Neuronal stem cell (in vitro differentiated cells): ENCODE measurements at regions not wholly inside any gene's neighbourhood (a gene's known extent, or its start where the extent isn't known, plus 50 kb on each side); places are given as distances from the start of the nearest gene placed in this dataset.
"Not testable (repeated sequence)": the region's sequence is repeated elsewhere in the genome, so short reads cannot be mapped to it uniquely, and the experiment has no call there.

Source experiments
- DNase-seq: peaks from one replicate; pipeline ENCODE4 v3.0.0-alpha.2; 2013; ENCODE audit warnings: low spot score
- H2AFZ ChIP-seq: one replicate; pipeline ENCODE4 v1.6.1; 2013; ENCODE audit warnings: mild to moderate bottlenecking, low read length, inconsistent platforms
- H2AK5ac ChIP-seq: 2 replicates; pipeline ENCODE4 v1.6.1; 2013; ENCODE audit warnings: low read depth, mild to moderate bottlenecking, inconsistent platforms, low read length, moderate library complexity, mixed read lengths
- H2BK120ac ChIP-seq: 2 replicates; pipeline ENCODE4 v1.6.1; 2013; ENCODE audit warnings: low read depth, mild to moderate bottlenecking, inconsistent platforms, low read length, moderate library complexity, mixed read lengths
- H2BK12ac ChIP-seq: one replicate; pipeline ENCODE4 v1.6.1; 2013; ENCODE audit warnings: low read length, inconsistent platforms
- H2BK15ac ChIP-seq: 2 replicates; pipeline ENCODE4 v1.6.1; 2013; ENCODE audit warnings: mild to moderate bottlenecking, low read length, inconsistent platforms, mixed read lengths
- H2BK5ac ChIP-seq: one replicate; pipeline ENCODE4 v1.6.1; 2013; ENCODE audit warnings: inconsistent platforms, mild to moderate bottlenecking, low read length, moderate library complexity
- H3K14ac ChIP-seq: one replicate; pipeline ENCODE4 v1.6.1; 2013; ENCODE audit warnings: low read length, inconsistent platforms
- H3K18ac ChIP-seq: 2 replicates; pipeline ENCODE4 v1.6.1; 2013; ENCODE audit warnings: low read length, inconsistent platforms
- H3K23ac ChIP-seq: 2 replicates; pipeline ENCODE4 v1.6.1; 2013; ENCODE audit warnings: low read depth, mild to moderate bottlenecking, mixed read lengths, low read length, inconsistent platforms; ENCODE audit not compliant: poor library complexity
- H3K27ac ChIP-seq: replicated peaks from 3 replicates; pipeline ENCODE4 v1.5.1; 2013; ENCODE audit warnings: low read length, inconsistent platforms
- H3K27me3 ChIP-seq, 3 experiments: 2 replicates each; pipeline ENCODE4 v1.6.1; 2013; ENCODE audit warnings: low read length in 3 of 3, mild to moderate bottlenecking in 2 of 3, inconsistent platforms in 1 of 3, low read depth in 1 of 3, mixed read lengths in 1 of 3, moderate library complexity in 1 of 3; ENCODE audit not compliant: control insufficient read depth in 3 of 3, insufficient read depth in 3 of 3
- H3K36me3 ChIP-seq, 2 donors: replicated peaks in 1 of 2; 2 replicates each; pipeline ENCODE4 v1.6.1; 2013; ENCODE audit warnings: low read length in 2 of 2; ENCODE audit not compliant: control insufficient read depth in 2 of 2, insufficient read depth in 2 of 2
- H3K4ac ChIP-seq: 2 replicates; pipeline ENCODE4 v1.6.1; 2013; ENCODE audit warnings: inconsistent platforms, mild to moderate bottlenecking, low read length, moderate library complexity
- H3K4me1 ChIP-seq, 2 donors: 1 replicate in 1 of 2; 2 replicates in 1 of 2; pipeline ENCODE4 v1.6.1; 2013; ENCODE audit warnings: low read length in 2 of 2, low read depth in 1 of 2; ENCODE audit not compliant: control insufficient read depth in 2 of 2, insufficient read depth in 1 of 2
- H3K4me2 ChIP-seq: one replicate; pipeline ENCODE4 v1.6.1; 2013; ENCODE audit warnings: mild to moderate bottlenecking, low read length, inconsistent platforms; ENCODE audit not compliant: insufficient read depth, poor library complexity, severe bottlenecking
- H3K4me3 ChIP-seq, 2 donors: 2 replicates each; pipeline ENCODE4 v1.5.1; 2013; ENCODE audit warnings: low read length in 2 of 2, mild to moderate bottlenecking in 2 of 2, inconsistent platforms in 1 of 2, moderate library complexity in 1 of 2
- H3K79me1 ChIP-seq: one replicate; pipeline ENCODE4 v1.6.1; 2013; ENCODE audit warnings: low read depth, mild to moderate bottlenecking, inconsistent platforms, low read length, moderate library complexity
- H3K9ac ChIP-seq: one replicate; pipeline ENCODE4 v1.6.1; 2013; ENCODE audit warnings: mild to moderate bottlenecking, low read depth, low read length, inconsistent platforms; ENCODE audit not compliant: poor library complexity
- H3K9me3 ChIP-seq, 2 donors: replicated peaks in 1 of 2; 2 replicates each; pipeline versions ENCODE3 to v1.6.1; 2013; ENCODE audit warnings: low read length in 2 of 2, mild to moderate bottlenecking in 2 of 2, inconsistent platforms in 1 of 2, low read depth in 1 of 2, mixed read lengths in 1 of 2, moderate library complexity in 1 of 2; ENCODE audit not compliant: control insufficient read depth in 2 of 2, insufficient read depth in 1 of 2
- H4K8ac ChIP-seq: one replicate; pipeline ENCODE4 v1.6.1; 2013; ENCODE audit warnings: low read depth, mild to moderate bottlenecking, inconsistent platforms, low read length, moderate library complexity
- H4K91ac ChIP-seq: one replicate; pipeline ENCODE4 v1.6.1; 2013; ENCODE audit warnings: low read length, low read depth, mild to moderate bottlenecking, inconsistent platforms; ENCODE audit not compliant: poor library complexity
- WGBS, 2 donors: extraction: QIAGEN DNeasy Blood & Tissue Kit; methylation state at CpG; one replicate each; pipeline ENCODE4 v1.1.7; 2013; ENCODE audit warnings: missing lambda C conversion rate in 2 of 2, mixed read lengths in 1 of 2; ENCODE audit not compliant: insufficient read length in 2 of 2, insufficient replicate concordance in 1 of 2; ENCODE audit errors: extremely low coverage in 2 of 2; 5-methylcytosine and 5-hydroxymethylcytosine counted together

DNA sequence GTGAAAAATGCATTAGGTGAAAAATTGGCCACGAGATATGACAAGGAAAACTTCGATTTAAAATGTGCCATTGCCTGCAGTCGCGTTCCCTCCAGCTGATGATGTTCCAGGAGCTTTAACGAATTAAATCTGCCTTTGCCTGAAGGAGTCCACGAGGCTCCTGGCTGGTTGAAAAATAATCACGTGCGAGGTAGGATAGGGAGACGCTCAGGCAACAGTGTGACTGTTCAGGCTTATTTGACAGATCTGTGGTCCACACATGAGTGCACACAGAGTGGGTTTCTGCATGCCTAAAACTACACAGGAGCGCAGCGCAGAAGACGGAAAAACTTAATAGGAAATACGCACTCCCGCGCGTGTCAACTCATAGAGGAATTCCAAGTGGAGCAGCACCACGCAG, 204.0 kb upstream of the PITRM1 start:
- Histone ChIP-seq H3K18ac (no peak overlapping the region), H3K36me3 (peaks cover 0 to 1% of the 10 kb centered on the region in 2 donors), H2AFZ (no peak overlapping the region), H3K14ac (no peak overlapping the region), H2BK15ac (no peak overlapping the region), H3K27ac (no peak overlapping the region), H2BK120ac (no peak overlapping the region), H3K9ac (no peak overlapping the region), H2BK5ac (no peak overlapping the region), H3K4me1 (no peaks in the 10 kb centered on the region), H4K8ac (no peak overlapping the region), H2BK12ac (no peak overlapping the region), H3K79me1 (no peaks in the 10 kb centered on the region), H3K27me3 (peaks cover 0 to 3% (median 2%) of the 10 kb centered on the region in 3 experiments), H4K91ac (no peak overlapping the region), H3K4me2 (no peak overlapping the region), H3K9me3 (peaks cover 0 to 5% of the 10 kb centered on the region in 2 donors), H3K23ac (no peak overlapping the region), H2AK5ac (no peak overlapping the region), H3K4ac (no peak overlapping the region), H3K4me3 (no peak overlapping the region)
- no peak for DNase-seq
- WGBS, 2 donors = no CpG with 5 or more reads among the region's 17 CpGs

DNA sequence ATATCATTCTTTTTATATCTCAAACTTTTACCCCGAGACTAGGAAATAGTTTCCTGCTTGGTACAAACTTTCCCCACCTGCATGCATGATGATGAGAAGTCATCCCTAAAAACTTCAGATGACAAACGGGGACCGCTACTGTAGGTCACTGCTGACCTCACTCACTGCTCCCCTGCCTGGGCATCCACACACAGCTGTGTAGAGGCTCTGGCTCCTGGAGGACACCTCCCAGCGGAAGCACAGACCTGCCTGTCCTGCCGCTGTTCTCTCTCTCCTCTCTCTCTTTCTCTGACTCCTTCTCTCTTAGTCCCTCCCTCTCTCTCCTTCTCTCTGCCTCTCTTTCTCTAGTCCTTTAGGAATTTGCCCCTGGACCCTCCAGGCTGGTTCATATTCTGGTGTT, 202.9 kb upstream of the PITRM1 start:
- no peak overlapping the region for H3K23ac ChIP-seq
- no peak overlapping the region for H2BK12ac ChIP-seq
- no peak overlapping the region for H4K91ac ChIP-seq
- no peak overlapping the region for H3K4me2 ChIP-seq
- no peak overlapping the region for H3K27ac ChIP-seq
- peaks cover 0 to 3% (median 2%) of the 10 kb centered on the region in 3 experiments for H3K27me3 ChIP-seq
- H2AK5ac ChIP-seq = no peak overlapping the region
- H3K4ac ChIP-seq = no peak overlapping the region
- H2BK5ac ChIP-seq = no peak overlapping the region
- no CpG with 5 or more reads among the region's 5 CpGs for WGBS, 2 donors
- H3K14ac ChIP-seq = no peak overlapping the region
- no peak overlapping the region for H3K4me3 ChIP-seq
- no peak for DNase-seq
- H2BK120ac ChIP-seq = no peak overlapping the region
- no peaks in the 10 kb centered on the region for H3K79me1 ChIP-seq
- H3K36me3 ChIP-seq = peaks cover 0 to 1% of the 10 kb centered on the region in 2 donors
- no peak overlapping the region for H2AFZ ChIP-seq
- H3K4me1 ChIP-seq = no peaks in the 10 kb centered on the region
- H4K8ac ChIP-seq = no peak overlapping the region
- H3K9me3 ChIP-seq = peaks cover 0 to 7% of the 10 kb centered on the region in 2 donors
- H3K18ac ChIP-seq = no peak overlapping the region
- no peak overlapping the region for H2BK15ac ChIP-seq
- H3K9ac ChIP-seq = no peak overlapping the region

DNA sequence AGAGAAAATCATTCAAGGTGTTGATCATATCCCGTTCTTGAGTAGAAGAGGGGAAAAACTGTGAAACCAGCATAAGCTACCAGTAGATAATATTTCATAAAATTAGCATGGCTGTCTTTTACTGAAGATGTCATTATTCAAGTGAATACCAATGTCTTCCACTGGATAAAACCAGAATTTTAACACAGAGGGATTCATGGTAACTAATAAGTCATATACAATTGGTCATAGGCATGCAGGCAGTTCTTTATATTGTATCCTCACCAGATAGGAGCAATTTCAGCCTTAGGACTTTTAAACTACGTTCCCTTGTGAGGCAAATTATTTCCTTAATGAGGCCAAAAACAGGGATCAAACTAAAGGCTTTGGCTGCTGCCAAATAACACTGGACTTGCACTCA, 202.3 kb upstream of the PITRM1 start:
- H3K4me3 ChIP-seq = no peak overlapping the region
- no peak overlapping the region for H3K4ac ChIP-seq
- H4K8ac ChIP-seq = no peak overlapping the region
- H3K79me1 ChIP-seq = no peaks in the 10 kb centered on the region
- no peaks in the 10 kb centered on the region for H3K4me1 ChIP-seq
- H3K18ac ChIP-seq = peak overlapping the region; percentile 27
- WGBS, 2 donors = no CpG with 5 or more reads among the region's 2 CpGs
- no peak overlapping the region for H3K9ac ChIP-seq
- H4K91ac ChIP-seq = no peak overlapping the region
- H2BK120ac ChIP-seq = no peak overlapping the region
- no peak overlapping the region for H2BK12ac ChIP-seq
- H2BK5ac ChIP-seq = no peak overlapping the region
- H3K14ac ChIP-seq = no peak overlapping the region
- no peak overlapping the region for H2BK15ac ChIP-seq
- H3K36me3 ChIP-seq = peaks cover 0 to 1% of the 10 kb centered on the region in 2 donors
- H3K4me2 ChIP-seq = no peak overlapping the region
- H3K23ac ChIP-seq = no peak overlapping the region
- DNase-seq = no peak
- no peak overlapping the region for H3K27ac ChIP-seq
- no peak overlapping the region for H2AK5ac ChIP-seq
- no peak overlapping the region for H2AFZ ChIP-seq
- peaks cover 0 to 7% of the 10 kb centered on the region in 2 donors for H3K9me3 ChIP-seq
- H3K27me3 ChIP-seq = peaks cover 0 to 3% (median 2%) of the 10 kb centered on the region in 3 experiments

DNA sequence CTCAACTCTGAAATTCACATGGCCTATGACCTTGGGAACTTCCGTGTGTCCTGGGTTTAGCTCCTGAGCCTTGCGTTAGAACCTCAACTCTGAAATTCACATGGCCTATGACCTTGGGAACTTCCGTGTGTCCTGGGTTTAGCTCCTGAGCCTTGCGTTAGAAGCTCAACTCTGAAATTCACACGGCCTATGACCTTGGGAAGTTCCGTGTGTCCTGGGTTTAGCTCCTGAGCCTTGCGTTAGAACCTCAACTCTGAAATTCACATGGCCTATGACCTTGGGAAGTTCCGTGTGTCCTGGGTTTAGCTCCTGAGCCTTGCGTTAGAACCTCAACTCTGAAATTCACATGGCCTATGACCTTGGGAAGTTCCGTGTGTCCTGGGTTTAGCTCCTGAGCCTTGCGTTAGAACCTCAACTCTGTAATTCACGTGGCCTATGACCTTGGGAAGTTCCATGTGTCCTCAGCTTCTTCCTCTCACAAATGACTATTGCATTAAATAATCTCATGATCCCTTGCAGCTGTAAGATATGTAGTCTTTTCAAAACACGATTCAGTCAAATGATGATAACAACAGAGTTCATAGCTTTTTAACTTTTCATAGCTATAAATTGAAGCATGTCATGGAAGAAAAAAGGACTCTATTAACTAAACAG, 200.9 kb upstream of the PITRM1 start:
- not testable (repeated sequence) for H3K9me3 ChIP-seq, H4K8ac ChIP-seq, DNase-seq, H3K36me3 ChIP-seq, H4K91ac ChIP-seq, H3K4ac ChIP-seq, H3K27me3 ChIP-seq, H2BK12ac ChIP-seq, H3K9ac ChIP-seq, H2AFZ ChIP-seq, H3K79me1 ChIP-seq, H3K27ac ChIP-seq, H3K18ac ChIP-seq, H3K4me2 ChIP-seq, H3K23ac ChIP-seq, H2AK5ac ChIP-seq, H2BK15ac ChIP-seq, H2BK5ac ChIP-seq, H3K4me3 ChIP-seq, H3K14ac ChIP-seq, H2BK120ac ChIP-seq, H3K4me1 ChIP-seq
- WGBS, 2 donors = no CpG with 5 or more reads among the region's 13 CpGs
